IMR-90 (cell line): ENCODE measurements at regions not wholly inside any gene's neighbourhood (a gene's known extent, or its start where the extent isn't known, plus 50 kb on each side); places are given as distances from the start of the nearest gene placed in this dataset.

ENCODE experiments used
- ATAC-seq: fragments of 200-7000 bp; cut with Tn5 transposase; 2 replicates; pipeline ENCODE4 v1.9.1; 2020; ENCODE audit warnings: low read depth, mild to moderate bottlenecking, moderate library complexity
- BruUV-seq: library from RNA; stranded (reverse); fragments of 400-500 nt; replicated peaks from 2 replicates; lab custom pipeline; 2021; lab: Mats Ljungman, UMichigan
- CTCF ChIA-PET: fragments of 300-600 bp; formaldehyde crosslinking; extraction: SDS; loops from one replicate; lab custom pipeline; 2021; ENCODE audit warnings: antibody characterized with exemption; lab: Yijun Ruan, JAX
- POLR2A ChIA-PET: fragments of 300-600 bp; sonication (Branson Sonifier 250); formaldehyde crosslinking; loops from one replicate; lab custom pipeline; 2022; ENCODE audit warnings: antibody characterized with exemption; ENCODE audit not compliant: unreplicated experiment; lab: Charles Lee
- DNase-seq: peaks from one replicate; pipeline ENCODE4 v3.0.0; 2013
- H2AFZ ChIP-seq: replicated peaks from 2 replicates; pipeline ENCODE3; 2013; ENCODE audit warnings: low read length, mild to moderate bottlenecking; ENCODE audit not compliant: poor library complexity
- H2AK5ac ChIP-seq: 2 replicates; pipeline ENCODE4 v1.6.1; 2013; ENCODE audit warnings: low read depth, low read length, inconsistent platforms
- H2AK9ac ChIP-seq: replicated peaks from 2 replicates; pipeline ENCODE3; 2013; ENCODE audit warnings: mild to moderate bottlenecking, low read depth, low read length, moderate library complexity; ENCODE audit not compliant: poor library complexity
- H2BK120ac ChIP-seq: 2 replicates; pipeline ENCODE4 v1.6.1; 2013; ENCODE audit warnings: low read depth, low read length, inconsistent platforms
- H2BK15ac ChIP-seq: 3 replicates; pipeline ENCODE4 v1.6.1; 2013; ENCODE audit warnings: low read depth, low read length, inconsistent platforms
- H2BK20ac ChIP-seq: 2 replicates; pipeline ENCODE4 v1.6.1; 2013; ENCODE audit warnings: low read depth, mild to moderate bottlenecking, inconsistent platforms, low read length, moderate library complexity
- H2BK5ac ChIP-seq: 2 replicates; pipeline ENCODE4 v1.6.1; 2013; ENCODE audit warnings: mild to moderate bottlenecking, low read depth, low read length, inconsistent platforms; ENCODE audit not compliant: poor library complexity, severe bottlenecking
- H3K14ac ChIP-seq: replicated peaks from 2 replicates; pipeline ENCODE4 v1.6.1; 2013; ENCODE audit warnings: low read depth, low read length, inconsistent platforms
- H3K18ac ChIP-seq: 2 replicates; pipeline ENCODE4 v1.6.1; 2013; ENCODE audit warnings: low read depth, low read length, control low read depth
- H3K23ac ChIP-seq: 2 replicates; pipeline ENCODE4 v1.6.1; 2013; ENCODE audit warnings: low read depth, low read length, inconsistent platforms
- H3K27ac ChIP-seq: 2 replicates; pipeline ENCODE4 v1.5.1; 2013; ENCODE audit warnings: mild to moderate bottlenecking, control low read depth, low read length; ENCODE audit not compliant: insufficient read depth
- H3K27me3 ChIP-seq: 2 replicates; pipeline ENCODE4 v1.6.1; 2013; ENCODE audit warnings: low read length; ENCODE audit not compliant: control insufficient read depth, insufficient read depth
- H3K36me3 ChIP-seq: 2 replicates; pipeline ENCODE4 v1.6.1; 2013; ENCODE audit warnings: low read length, mixed read lengths; ENCODE audit not compliant: control insufficient read depth, insufficient read depth
- H3K4ac ChIP-seq: 2 replicates; pipeline ENCODE4 v1.6.1; 2013; ENCODE audit warnings: low read depth, low read length, inconsistent platforms
- H3K4me1 ChIP-seq: 2 replicates; pipeline ENCODE4 v1.6.1; 2013; ENCODE audit warnings: low read length, mixed read lengths; ENCODE audit not compliant: control insufficient read depth, insufficient read depth
- H3K4me2 ChIP-seq: 2 replicates; pipeline ENCODE4 v1.6.1; 2013; ENCODE audit warnings: low read depth, mild to moderate bottlenecking, control low read depth, low read length, moderate library complexity
- H3K4me3 ChIP-seq: 2 replicates; pipeline ENCODE4 v1.5.1; 2013; ENCODE audit warnings: low read depth, mild to moderate bottlenecking, control low read depth, low read length, moderate library complexity; ENCODE audit not compliant: insufficient read depth
- H3K56ac ChIP-seq: 2 replicates; pipeline ENCODE4 v1.6.1; 2013; ENCODE audit warnings: low read length, inconsistent platforms; ENCODE audit not compliant: insufficient read depth; ENCODE audit errors: extremely low read depth
- H3K79me1 ChIP-seq, 2 experiments: 2 replicates each; pipeline ENCODE4 v1.6.1; 2013; ENCODE audit warnings: low read length in 2 of 2, inconsistent platforms in 1 of 2, low read depth in 1 of 2
- H3K9ac ChIP-seq: 2 replicates; pipeline ENCODE4 v1.6.1; 2013; ENCODE audit warnings: low read depth, low read length, control low read depth
- H3K9me1 ChIP-seq: 2 replicates; pipeline ENCODE4 v1.6.1; 2013; ENCODE audit warnings: low read length, inconsistent platforms; ENCODE audit not compliant: insufficient read depth
- H3K9me3 ChIP-seq: 2 replicates; pipeline ENCODE4 v1.6.1; 2013; ENCODE audit warnings: low read length; ENCODE audit not compliant: control insufficient read depth, insufficient read depth
- H4K20me1 ChIP-seq: 2 replicates; pipeline ENCODE4 v1.6.1; 2013; ENCODE audit warnings: low read length, inconsistent platforms; ENCODE audit not compliant: insufficient read depth
- H4K5ac ChIP-seq: 2 replicates; pipeline ENCODE4 v1.6.1; 2013; ENCODE audit warnings: mild to moderate bottlenecking, low read depth, low read length, control low read depth
- H4K8ac ChIP-seq, 2 experiments: 2 replicates each; pipeline ENCODE4 v1.6.1; 2013; ENCODE audit warnings: low read depth in 2 of 2, low read length in 2 of 2, control low read depth in 1 of 2, inconsistent platforms in 1 of 2
- H4K91ac ChIP-seq: 2 replicates; pipeline ENCODE4 v1.6.1; 2013; ENCODE audit warnings: low read depth, low read length, inconsistent platforms; ENCODE audit not compliant: insufficient read depth
- CTCF ChIP-seq: conservative IDR thresholded peaks from 2 replicates; pipeline ENCODE4 v1.5.1; 2012; ENCODE audit warnings: mild to moderate bottlenecking, low read depth, low read length, improper control_type of control experiment
- FOS ChIP-seq: fragments of 150-350 bp; IDR thresholded peaks from 2 replicates; pipeline ENCODE4 v1.6.1; 2016; ENCODE audit warnings: low read depth, low read length
- MAFK ChIP-seq: IDR thresholded peaks from 2 replicates; pipeline ENCODE4 v1.6.1; 2012; ENCODE audit warnings: low read depth, low read length, improper control_type of control experiment
- NFE2L2 ChIP-seq: fragments of 150-350 bp; IDR thresholded peaks from 2 replicates; pipeline ENCODE4 v1.6.1; 2016; ENCODE audit warnings: low read depth, mild to moderate bottlenecking, low read length
- RAD21 ChIP-seq: IDR thresholded peaks from 2 replicates; pipeline ENCODE4 v1.6.1; 2012; ENCODE audit warnings: low read length, improper control_type of control experiment
- RFX5 ChIP-seq: IDR thresholded peaks from 2 replicates; pipeline ENCODE4 v1.8.0; 2012; ENCODE audit warnings: low read depth, mild to moderate bottlenecking, low read length, moderate library complexity
- SMC3 ChIP-seq: fragments of 150-350 bp; IDR thresholded peaks from 2 replicates; pipeline ENCODE4 v1.6.1; 2016; ENCODE audit warnings: low read depth, mild to moderate bottlenecking, antibody characterized with exemption, low read length, moderate library complexity
- whole genome bisulfite sequencing, 2 experiments: methylation state at CpG; one replicate each; pipeline versions ENCODE4 v1.1.5 to v1.1.7; 2013; ENCODE audit warnings: missing lambda C conversion rate in 2 of 2; ENCODE audit not compliant: insufficient read length in 1 of 2; ENCODE audit errors: extremely low coverage in 2 of 2; 5-methylcytosine and 5-hydroxymethylcytosine counted together
- dilution Hi-C: fragments of 300-500 bp; cut with HindIII; formaldehyde crosslinking; loops from one replicate; pipeline ENCODE4 v1.14.3; 2018; ENCODE audit warnings: low sequenced_read_pairs; ENCODE audit not compliant: unreplicated experiment
- in situ Hi-C: fragments of 300-500 bp; cut with MboI; formaldehyde crosslinking; loops from 3 replicates; pipeline ENCODE4 v1.14.3; 2019; ENCODE audit warnings: low sequenced_read_pairs, inconsistent platforms, mixed read lengths
- intact Hi-C: fragments of 100-400 bp; cut with micrococcal nuclease; formaldehyde crosslinking; loops from 2 replicates; pipeline ENCODE4 v1.10.0; 2022

GRCh38 chr5:123937230-123937629 is 425.3 kb downstream of the CSNK1G3 start:
- no peak overlapping the region for H3K4me2 ChIP-seq
- dilution Hi-C loops (no loop called here), intact Hi-C loops (loop anchor here (2.0 to 10.0 kb wide), 3 partner anchors 266 to 805 kb away; no protein-coding TSS in a partner anchor), in situ Hi-C loops (no loop called here)
- no peak overlapping the region for H3K56ac ChIP-seq
- BruUV-seq: no TSS peak
- H4K8ac ChIP-seq: no peak overlapping the region
- H3K36me3 ChIP-seq: no peaks in the 10 kb centered on the region
- H3K27ac ChIP-seq: no peak overlapping the region
- H3K4ac ChIP-seq: no peak overlapping the region
- ATAC-seq: no peak
- no peak overlapping the region for H2BK15ac ChIP-seq
- H2BK20ac ChIP-seq: no peak overlapping the region
- no peak overlapping the region for H3K9ac ChIP-seq
- no peaks in the 10 kb centered on the region for H3K79me1 ChIP-seq
- H2BK5ac ChIP-seq: no peak overlapping the region
- no peak for TF ChIP-seq MAFK
- peak; percentile 62 for TF ChIP-seq CTCF
- TF ChIP-seq RFX5: no peak
- no peak for TF ChIP-seq FOS
- peak; percentile 81 for TF ChIP-seq RAD21
- no peak for TF ChIP-seq NFE2L2
- TF ChIP-seq SMC3: peak; percentile 63
- peaks cover 14% of the 10 kb centered on the region for H3K9me3 ChIP-seq
- no peaks in the 10 kb centered on the region for H3K4me1 ChIP-seq
- no peak overlapping the region for H3K18ac ChIP-seq
- no peaks in the 10 kb centered on the region for H3K27me3 ChIP-seq
- H4K5ac ChIP-seq: no peak overlapping the region
- no peak overlapping the region for H2AK9ac ChIP-seq
- H4K20me1 ChIP-seq: no peaks in the 10 kb centered on the region
- H4K91ac ChIP-seq: no peak overlapping the region
- H3K9me1 ChIP-seq: no peaks in the 10 kb centered on the region
- H3K4me3 ChIP-seq: no peak overlapping the region
- no peak overlapping the region for H3K14ac ChIP-seq
- CTCF ChIA-PET: no interaction called here
- H2AFZ ChIP-seq: no peak overlapping the region
- H2BK120ac ChIP-seq: no peak overlapping the region
- no peak overlapping the region for H3K23ac ChIP-seq
- DNase-seq: peak; percentile 67
- H2AK5ac ChIP-seq: no peak overlapping the region
- WGBS, 2 experiments: 80% methylated on average over 1 of the region's 6 CpGs; no CpG with 5 or more reads in 1 of the 2 experiments
- POLR2A ChIA-PET: no interaction called here
